ENCODE measurements at regions not wholly inside any gene's neighbourhood (a gene's known extent, or its start where the extent isn't known, plus 50 kb on each side); places are given as distances from the start of the nearest gene placed in this dataset.

GRCh38 chr13:110784704-110785103 lies 71.2 kb downstream of the ING1 start:
- H3K4me3 Mint-ChIP-seq: no peak overlapping the region
- 91% methylated on average over 2 of the region's 2 CpGs for WGBS (ENCODE audit: insufficient coverage)
- H3K9me3 ChIP-seq (ENCODE audit: control insufficient read depth, insufficient read depth, low read length): peaks cover 7% of the 10 kb centered on the region
- intact Hi-C loops (cut with micrococcal nuclease): no loop called here
- H3K36me3 ChIP-seq (ENCODE audit: control insufficient read depth, insufficient read depth, low read length): no peaks in the 10 kb centered on the region
- peaks cover 6% of the 10 kb centered on the region for H3K27me3 ChIP-seq (ENCODE audit: control insufficient read depth, insufficient read depth, low read length)
- TF ChIP-seq CTCF (IDR thresholded peaks at IDR 0.05): no peak
- H3K27ac ChIP-seq (ENCODE audit: low read length): no peak overlapping the region
- no peaks in the 10 kb centered on the region for H3K36me3 Mint-ChIP-seq
- no peak overlapping the region for H3K27ac Mint-ChIP-seq
- H3K4me3 ChIP-seq (ENCODE audit: low read length): no peak overlapping the region
- H3K4me1 Mint-ChIP-seq: no peaks in the 10 kb centered on the region
- peaks cover 14 to 22% of the 10 kb centered on the region in 2 donors for H3K27me3 Mint-ChIP-seq (ENCODE audit: low read depth in 2 of 2)
- no peaks in the 10 kb centered on the region for H3K4me1 ChIP-seq (ENCODE audit: control insufficient read depth, insufficient read depth, low read length)
- ATAC-seq (no peak), DNase-seq (no peak)
- no peaks in the 10 kb centered on the region for H3K9me3 Mint-ChIP-seq

- Mint-ChIP-seq H3K4me3 (no peak overlapping the region), H3K4me1 (no peaks in the 10 kb centered on the region), H3K9me3 (peaks cover 5 to 7% of the 10 kb centered on the region in 2 donors), H3K27me3 (ENCODE audit: low read depth in 2 of 2) (peaks cover 14 to 21% of the 10 kb centered on the region in 2 donors), H3K27ac (no peak overlapping the region), H3K36me3 (peaks cover 18% of the 10 kb centered on the region)
- peaks cover 6% of the 10 kb centered on the region for H3K27me3 ChIP-seq (ENCODE audit: control insufficient read depth, insufficient read depth, low read length)
- H3K4me1 ChIP-seq (ENCODE audit: control insufficient read depth, insufficient read depth, low read length): no peaks in the 10 kb centered on the region
- no peak overlapping the region for H3K27ac ChIP-seq (ENCODE audit: low read length)
- H3K36me3 ChIP-seq (ENCODE audit: control insufficient read depth, insufficient read depth, low read length): no peaks in the 10 kb centered on the region
- no peak for DNase-seq
- peaks cover 25% of the 10 kb centered on the region for H3K9me3 ChIP-seq (ENCODE audit: control insufficient read depth, insufficient read depth, low read length)
- H3K4me3 ChIP-seq (ENCODE audit: low read length): no peak overlapping the region
- 93% methylated on average over 14 of the region's 14 CpGs for WGBS (ENCODE audit: insufficient coverage)
- no peak for ATAC-seq
- no peak for TF ChIP-seq CTCF (IDR thresholded peaks at IDR 0.05)
- intact Hi-C loops (cut with micrococcal nuclease): no loop called here
Measured at GRCh38 chr13:110788778-110789177, 75.3 kb downstream of the ING1 start.

GRCh38 chr13:110789871-110790270 lies 76.4 kb downstream of the ING1 start:
- ATAC-seq (no peak), DNase-seq (no peak)
- TF ChIP-seq CTCF (IDR thresholded peaks at IDR 0.05): no peak
- Histone ChIP-seq H3K4me1 (ENCODE audit: control insufficient read depth, insufficient read depth, low read length) (no peaks in the 10 kb centered on the region), H3K27ac (ENCODE audit: low read length) (no peak overlapping the region), H3K9me3 (ENCODE audit: control insufficient read depth, insufficient read depth, low read length) (peaks cover 29% of the 10 kb centered on the region), H3K36me3 (ENCODE audit: control insufficient read depth, insufficient read depth, low read length) (no peaks in the 10 kb centered on the region), H3K4me3 (ENCODE audit: low read length) (no peak overlapping the region), H3K27me3 (ENCODE audit: control insufficient read depth, insufficient read depth, low read length) (peaks cover 6% of the 10 kb centered on the region)
- intact Hi-C loops (cut with micrococcal nuclease): no loop called here
- H3K36me3 Mint-ChIP-seq: peaks cover 18% of the 10 kb centered on the region
- H3K9me3 Mint-ChIP-seq: peaks cover 5 to 7% of the 10 kb centered on the region in 2 donors
- H3K4me3 Mint-ChIP-seq: no peak overlapping the region
- peaks cover 20% of the 10 kb centered on the region in 2 donors for H3K27me3 Mint-ChIP-seq (ENCODE audit: low read depth in 2 of 2)
- H3K27ac Mint-ChIP-seq: no peak overlapping the region
- WGBS (ENCODE audit: insufficient coverage): 100% methylated on average over 1 of the region's 2 CpGs
- H3K4me1 Mint-ChIP-seq: no peaks in the 10 kb centered on the region

DNA sequence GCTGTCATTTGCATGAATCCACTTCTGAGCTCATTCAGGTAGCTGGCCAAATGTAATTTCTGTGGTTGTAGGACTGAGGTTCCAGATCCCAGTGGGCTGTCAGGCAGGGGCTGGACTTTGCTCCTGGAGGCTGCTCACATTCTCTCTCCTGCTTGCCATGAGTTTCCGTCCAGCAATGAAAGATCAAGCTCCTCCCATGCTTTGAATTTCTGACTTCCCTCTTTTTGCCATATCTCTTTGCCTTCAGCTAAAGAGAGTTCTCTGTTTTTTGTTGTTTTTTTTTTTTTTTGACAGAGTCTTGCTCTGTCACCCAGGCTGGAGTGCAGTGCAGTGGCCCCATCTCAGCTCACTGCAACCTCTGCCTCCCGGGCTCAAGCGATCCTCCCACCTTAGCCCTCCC lies 76.9 kb downstream of the ING1 start:
- H3K4me1 ChIP-seq (ENCODE audit: control insufficient read depth, insufficient read depth, low read length): no peaks in the 10 kb centered on the region
- Mint-ChIP-seq H3K9me3 (peaks cover 5 to 7% of the 10 kb centered on the region in 2 donors), H3K27me3 (ENCODE audit: low read depth in 2 of 2) (peaks cover 18 to 25% of the 10 kb centered on the region in 2 donors), H3K36me3 (peaks cover 18% of the 10 kb centered on the region), H3K27ac (no peak overlapping the region), H3K4me1 (no peaks in the 10 kb centered on the region), H3K4me3 (no peak overlapping the region)
- no peaks in the 10 kb centered on the region for H3K36me3 ChIP-seq (ENCODE audit: control insufficient read depth, insufficient read depth, low read length)
- H3K9me3 ChIP-seq (ENCODE audit: control insufficient read depth, insufficient read depth, low read length): peaks cover 29% of the 10 kb centered on the region
- no peak overlapping the region for H3K4me3 ChIP-seq (ENCODE audit: low read length)
- intact Hi-C loops (cut with micrococcal nuclease): no loop called here
- DNase-seq: no peak
- 94% methylated on average over 3 of the region's 3 CpGs for WGBS (ENCODE audit: insufficient coverage)
- ATAC-seq: no peak
- TF ChIP-seq CTCF (IDR thresholded peaks at IDR 0.05): no peak
- no peak overlapping the region for H3K27ac ChIP-seq (ENCODE audit: low read length)
- H3K27me3 ChIP-seq (ENCODE audit: control insufficient read depth, insufficient read depth, low read length): peaks cover 6% of the 10 kb centered on the region
